ENCODE measurements at regions not wholly inside any gene's neighbourhood (a gene's known extent, or its start where the extent isn't known, plus 50 kb on each side); places are given as distances from the start of the nearest gene placed in this dataset.

DNA sequence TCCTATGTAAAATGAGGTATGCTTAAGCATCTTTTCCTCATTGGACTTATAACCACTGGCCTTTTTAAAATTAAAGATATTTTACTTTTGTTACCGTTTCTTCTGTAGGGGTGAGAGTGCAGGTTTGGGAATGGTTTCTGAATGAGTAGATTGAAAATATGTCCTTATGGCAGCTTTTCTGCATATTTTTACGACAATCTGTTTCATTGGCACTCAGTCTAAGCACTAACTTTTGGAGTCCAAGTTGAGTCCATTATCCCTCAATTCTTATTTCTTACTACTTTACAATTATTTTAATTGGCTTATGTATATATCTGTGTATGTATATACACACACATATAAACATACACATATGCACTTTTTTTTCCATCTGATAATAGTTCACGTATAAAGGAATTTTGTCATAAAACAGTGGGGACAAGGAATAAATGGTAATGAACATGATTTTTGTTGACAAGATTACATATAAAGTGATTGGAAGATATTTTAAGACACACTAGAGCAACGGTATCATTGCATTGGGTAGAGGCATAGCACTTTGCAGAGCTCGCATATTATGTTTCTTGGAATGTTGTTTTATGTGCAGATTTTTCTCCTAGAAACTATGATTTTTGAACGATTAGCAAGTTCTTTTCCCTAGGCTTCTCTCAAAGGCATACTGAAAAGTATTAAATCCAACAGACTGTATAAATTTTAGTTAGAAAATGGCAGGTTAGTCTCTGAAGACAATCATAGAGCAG, 133.0 kb downstream of the FAT4 start:
- TF ChIP-seq, protein P1, sequence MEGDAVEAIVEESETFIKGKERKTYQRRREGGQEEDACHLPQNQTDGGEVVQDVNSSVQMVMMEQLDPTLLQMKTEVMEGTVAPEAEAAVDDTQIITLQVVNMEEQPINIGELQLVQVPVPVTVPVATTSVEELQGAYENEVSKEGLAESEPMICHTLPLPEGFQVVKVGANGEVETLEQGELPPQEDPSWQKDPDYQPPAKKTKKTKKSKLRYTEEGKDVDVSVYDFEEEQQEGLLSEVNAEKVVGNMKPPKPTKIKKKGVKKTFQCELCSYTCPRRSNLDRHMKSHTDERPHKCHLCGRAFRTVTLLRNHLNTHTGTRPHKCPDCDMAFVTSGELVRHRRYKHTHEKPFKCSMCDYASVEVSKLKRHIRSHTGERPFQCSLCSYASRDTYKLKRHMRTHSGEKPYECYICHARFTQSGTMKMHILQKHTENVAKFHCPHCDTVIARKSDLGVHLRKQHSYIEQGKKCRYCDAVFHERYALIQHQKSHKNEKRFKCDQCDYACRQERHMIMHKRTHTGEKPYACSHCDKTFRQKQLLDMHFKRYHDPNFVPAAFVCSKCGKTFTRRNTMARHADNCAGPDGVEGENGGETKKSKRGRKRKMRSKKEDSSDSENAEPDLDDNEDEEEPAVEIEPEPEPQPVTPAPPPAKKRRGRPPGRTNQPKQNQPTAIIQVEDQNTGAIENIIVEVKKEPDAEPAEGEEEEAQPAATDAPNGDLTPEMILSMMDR (conservative IDR thresholded peaks at IDR 0.05; ENCODE audit: low read depth, low read length) = no peak
- no peak for DNase-seq (ENCODE audit: low read depth)
- H3K4me3 ChIP-seq (ENCODE audit: low read depth, low read length) = no peak overlapping the region

DNA sequence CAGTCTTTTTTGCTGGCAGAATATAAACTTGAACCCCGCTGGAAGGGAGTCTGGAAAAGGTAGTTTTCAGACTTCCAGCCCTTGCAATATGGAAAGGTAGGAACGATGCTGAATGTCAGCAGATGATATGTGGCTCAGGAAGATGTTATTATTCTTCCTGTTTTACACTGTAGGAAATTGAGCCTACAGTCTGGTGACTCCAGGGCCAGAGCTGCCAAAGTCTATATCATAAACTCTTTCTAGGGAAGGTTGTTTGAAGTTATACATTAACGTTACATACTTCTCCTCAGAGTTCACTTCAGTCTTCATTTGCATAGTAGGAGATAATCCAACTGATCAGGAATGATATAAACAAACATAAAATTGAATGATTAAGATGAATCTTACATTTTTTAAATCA, 141.3 kb downstream of the FAT4 start:
- TF ChIP-seq, protein P1 (conservative IDR thresholded peaks at IDR 0.05; ENCODE audit: low read depth, low read length) = no peak
- no peak for DNase-seq (ENCODE audit: low read depth)
- no peak overlapping the region for H3K4me3 ChIP-seq (ENCODE audit: low read depth, low read length)

DNA sequence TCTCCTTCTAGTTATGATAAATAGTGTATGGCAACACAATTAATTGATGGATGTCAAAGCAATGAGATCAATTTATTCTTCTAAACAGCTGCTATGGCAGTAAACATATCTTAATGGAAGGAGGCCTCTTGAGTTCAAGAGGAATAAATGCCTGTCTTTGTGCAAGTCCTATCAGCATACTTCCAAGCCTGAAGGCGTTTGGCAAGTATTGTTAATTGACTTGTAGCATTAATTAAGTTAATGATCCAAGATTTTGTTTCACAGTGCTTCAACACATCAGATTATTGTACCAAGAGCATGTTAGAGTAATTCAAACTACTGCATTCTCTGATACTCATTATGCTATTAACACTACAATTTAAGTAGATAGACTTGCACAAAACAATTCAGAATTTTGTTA, 144.8 kb downstream of the FAT4 start:
- TF ChIP-seq, protein P1 (conservative IDR thresholded peaks at IDR 0.05; ENCODE audit: low read depth, low read length) = no peak
- no peak for DNase-seq (ENCODE audit: low read depth)

DNA sequence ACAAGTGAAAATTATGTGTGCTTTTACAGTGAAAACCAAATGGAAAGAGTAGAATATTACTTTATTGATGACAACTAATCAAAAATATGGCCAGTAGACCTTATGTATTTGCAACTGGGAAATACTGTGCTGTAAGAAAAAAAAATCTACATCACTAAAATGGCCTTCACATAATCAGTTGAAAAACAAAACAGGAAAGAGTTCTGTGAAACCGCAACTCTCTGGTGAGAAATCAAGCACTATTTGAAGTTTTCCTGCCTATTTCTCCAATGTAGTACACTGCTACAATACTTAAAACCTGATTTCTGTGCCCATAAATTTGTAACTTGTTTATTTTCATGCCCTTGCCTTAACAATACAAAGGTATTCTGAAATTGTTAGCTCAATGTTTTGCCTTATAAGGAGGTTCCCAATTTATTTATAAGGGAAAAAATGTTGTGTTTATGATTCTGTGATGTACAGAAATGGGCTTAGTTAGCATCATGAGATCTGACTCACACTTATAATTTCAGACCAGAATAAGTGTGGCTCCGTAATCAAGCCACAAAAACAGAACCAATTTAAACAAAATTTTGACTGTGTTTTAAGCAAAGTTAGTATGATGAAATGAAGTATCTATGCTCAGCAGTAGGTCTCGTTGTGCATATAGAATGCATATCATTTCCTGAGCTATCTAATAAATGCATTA, 147.1 kb downstream of the FAT4 start:
- H3K4me3 ChIP-seq (ENCODE audit: low read depth, low read length) = no peak overlapping the region
- DNase-seq (ENCODE audit: low read depth) = no peak
- TF ChIP-seq, protein P1 (conservative IDR thresholded peaks at IDR 0.05; ENCODE audit: low read depth, low read length) = no peak

More for the DNA sequence above, 144.8 kb downstream of the FAT4 start:
- no peak overlapping the region for H3K4me3 ChIP-seq (ENCODE audit: low read depth, low read length)

- H3K4me3 ChIP-seq (ENCODE audit: low read depth, low read length) = no peak overlapping the region
- TF ChIP-seq, protein P1 (conservative IDR thresholded peaks at IDR 0.05; ENCODE audit: low read depth, low read length) = no peak
Measured at GRCh38 chr4:125464146-125464545, 149.4 kb downstream of the FAT4 start.

DNA sequence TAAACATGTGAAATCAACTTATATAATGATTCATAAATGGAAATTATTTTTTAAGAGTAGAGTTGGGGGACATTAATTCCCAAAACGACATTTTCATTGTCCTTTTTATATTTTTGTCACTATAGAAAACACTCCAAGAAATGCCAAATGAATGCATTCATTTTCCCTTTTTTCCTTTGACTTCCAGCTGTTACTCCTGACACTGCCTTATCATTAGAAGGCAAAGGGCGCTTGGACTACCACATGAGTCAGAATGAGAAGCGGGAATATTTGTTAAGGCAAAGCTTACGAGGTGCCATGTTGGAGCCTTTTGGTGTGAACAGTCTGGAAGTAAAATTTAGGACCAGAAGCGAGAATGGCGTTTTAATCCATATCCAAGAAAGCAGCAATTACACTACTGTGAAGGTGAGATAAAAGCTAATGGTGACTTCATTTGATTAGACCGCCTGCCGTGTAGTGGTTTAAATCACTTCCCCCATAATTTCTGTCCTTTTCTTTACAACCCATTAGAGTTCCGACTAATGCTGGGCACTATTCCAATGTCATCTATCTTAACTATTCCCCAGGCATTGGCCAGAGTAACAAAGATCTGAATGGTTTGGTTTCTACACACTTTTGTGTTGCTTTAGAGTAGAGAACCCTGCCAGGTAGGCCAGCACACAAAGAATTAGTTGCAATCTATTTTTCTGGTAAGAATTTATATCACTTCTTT, 166.7 kb downstream of the FAT4 start:
- TF ChIP-seq, protein P1 (conservative IDR thresholded peaks at IDR 0.05; ENCODE audit: low read depth, low read length) = no peak
- no peak for DNase-seq (ENCODE audit: low read depth)

More at GRCh38 chr4:125464146-125464545, 149.4 kb downstream of the FAT4 start:
- DNase-seq (ENCODE audit: low read depth) = no peak

More for the DNA sequence above, 166.7 kb downstream of the FAT4 start:
- H3K4me3 ChIP-seq (ENCODE audit: low read depth, low read length) = no peak overlapping the region
